GM12878 (cell line): ENCODE measurements at regions not wholly inside any gene's neighbourhood (a gene's known extent, or its start where the extent isn't known, plus 50 kb on each side); places are given as distances from the start of the nearest gene placed in this dataset.

Source experiments
- ATAC-seq: fragments of 200-7000 bp; cut with Tn5 transposase; 3 replicates; pipeline ENCODE4 v1.9.1; 2020; ENCODE audit warnings: mild to moderate bottlenecking, moderate library complexity
- BruUV-seq: library from RNA; stranded (reverse); fragments of 400-500 nt; replicated peaks from 2 replicates; lab custom pipeline; 2021; lab: Mats Ljungman, UMichigan
- CTCF ChIA-PET: fragments of 300-600 bp; sonication (Branson Sonifier 250); formaldehyde crosslinking; extraction: SDS; loops from one replicate; lab custom pipeline; 2021; ENCODE audit warnings: inconsistent platforms; lab: Yijun Ruan, JAX
- POLR2A ChIA-PET: fragments of 350-600 bp; formaldehyde crosslinking; extraction: SDS; loops from one replicate; lab custom pipeline; 2021; ENCODE audit warnings: inconsistent platforms; lab: Charles Lee
- RAD21 ChIA-PET: fragments of 300-600 bp; sonication (Branson Sonifier 250); formaldehyde crosslinking; loops from one replicate; lab custom pipeline; 2023; ENCODE audit warnings: antibody characterized with exemption; ENCODE audit not compliant: unreplicated experiment; lab: Charles Lee
- SMC1A ChIA-PET: fragments of 300-600 bp; sonication (Branson Sonifier 250); formaldehyde crosslinking; loops from one replicate; lab custom pipeline; 2023; ENCODE audit not compliant: unreplicated experiment, uncharacterized antibody; lab: Charles Lee
- DNase-seq: peaks from one replicate; pipeline ENCODE4 v3.0.0-alpha.2; 2011; ENCODE audit warnings: low read depth, low spot score
- FAIRE-seq: peaks from 3 replicates; lab custom pipeline; 2011; peaks lifted over from hg19 to GRCh38; lab: Jason Lieb, UNC
- H2AFZ ChIP-seq: 2 replicates; pipeline ENCODE4 v1.6.0; 2011; ENCODE audit warnings: low read depth, low read length, control low read depth; ENCODE audit not compliant: control insufficient read depth
- H3K27ac ChIP-seq: 2 replicates; pipeline ENCODE4 v1.5.1; 2011; ENCODE audit warnings: control low read depth; ENCODE audit not compliant: control insufficient read depth, insufficient read depth
- H3K27me3 ChIP-seq, 2 experiments: replicated peaks in 1 of 2; 2 replicates each; pipeline versions ENCODE4 v1.6.0 to v1.6.1; 2011; ENCODE audit warnings: low read length in 1 of 2; ENCODE audit not compliant: control insufficient read depth in 2 of 2, insufficient read depth in 2 of 2
- H3K36me3 ChIP-seq, 2 experiments: 2 replicates each; pipeline ENCODE4 v1.5.1; 2011; ENCODE audit warnings: low read length in 1 of 2; ENCODE audit not compliant: control insufficient read depth in 2 of 2, insufficient read depth in 2 of 2
- H3K4me1 ChIP-seq: 2 replicates; pipeline ENCODE4 v1.6.1; 2011; ENCODE audit warnings: mild to moderate bottlenecking, low read length, moderate library complexity, mixed read lengths; ENCODE audit not compliant: control insufficient read depth, insufficient read depth
- H3K4me2 ChIP-seq: 2 replicates; pipeline ENCODE4 v1.6.0; 2011; ENCODE audit warnings: control low read depth; ENCODE audit not compliant: control insufficient read depth, insufficient read depth
- H3K4me3 ChIP-seq: fragments of 200-600 bp; sonication (generic); 2 replicates; pipeline ENCODE4 v1.5.1; 2016
- H3K79me2 ChIP-seq: 2 replicates; pipeline ENCODE4 v1.6.0; 2011; ENCODE audit warnings: low read length; ENCODE audit not compliant: control insufficient read depth, insufficient read depth
- H3K9ac ChIP-seq: 2 replicates; pipeline ENCODE4 v1.8.0; 2011; ENCODE audit warnings: low read length, control low read depth, mixed read lengths; ENCODE audit not compliant: control insufficient read depth, insufficient read depth
- H3K9me3 ChIP-seq: replicated peaks from 3 replicates; pipeline ENCODE4 v1.5.1; 2011; ENCODE audit warnings: mild to moderate bottlenecking, low read length; ENCODE audit not compliant: control insufficient read depth, insufficient read depth
- H4K20me1 ChIP-seq: 2 replicates; pipeline ENCODE4 v1.6.0; 2011; ENCODE audit not compliant: control insufficient read depth, insufficient read depth
- ATF2 ChIP-seq: IDR thresholded peaks from 2 replicates; pipeline ENCODE4 v1.6.1; 2012; ENCODE audit warnings: low read length, inconsistent platforms
- CREB1 ChIP-seq: IDR thresholded peaks from 2 replicates; pipeline ENCODE4 v1.6.1; 2012; ENCODE audit warnings: low read depth, mild to moderate bottlenecking, inconsistent platforms
- E2F8 ChIP-seq: fragments of 450-650 bp; IDR thresholded peaks from 2 replicates; pipeline ENCODE4 v1.6.1; 2018; ENCODE audit warnings: mild to moderate bottlenecking, low read depth, moderate library complexity; ENCODE audit not compliant: partially characterized antibody
- ESRRA ChIP-seq: IDR thresholded peaks from 2 replicates; pipeline ENCODE4 v1.6.1; 2012; ENCODE audit warnings: mild to moderate bottlenecking, low read length, improper control_type of control experiment
- ETV6 ChIP-seq, 2 experiments: fragments of 450-650 bp in 1 of 2; IDR thresholded peaks in 1 of 2; conservative IDR thresholded peaks in 1 of 2; 2 replicates each; pipeline ENCODE4 v1.6.1; 2014; ENCODE audit warnings: antibody characterized with exemption in 1 of 2, borderline replicate concordance in 1 of 2, low read depth in 1 of 2, mild to moderate bottlenecking in 1 of 2, moderate library complexity in 1 of 2
- JUNB ChIP-seq: IDR thresholded peaks from 2 replicates; pipeline ENCODE4 v1.6.1; 2016; ENCODE audit warnings: antibody characterized with exemption, mild to moderate bottlenecking
- MLLT1 ChIP-seq: fragments of 450-650 bp; IDR thresholded peaks from 2 replicates; pipeline ENCODE4 v1.6.1; 2016; ENCODE audit warnings: mild to moderate bottlenecking
- MXI1 ChIP-seq: fragments of 150-350 bp; IDR thresholded peaks from 2 replicates; pipeline ENCODE4 v1.6.1; 2011; ENCODE audit warnings: low read depth, mild to moderate bottlenecking, inconsistent platforms, low read length, improper control_type of control experiment
- MYB ChIP-seq: fragments of 150-350 bp; IDR thresholded peaks from 2 replicates; pipeline ENCODE4 v1.6.1; 2014; ENCODE audit warnings: mild to moderate bottlenecking, low read depth, low read length, borderline replicate concordance
- POLR2AphosphoS2 ChIP-seq: IDR thresholded peaks from 2 replicates; pipeline ENCODE4 v1.6.1; 2011; ENCODE audit warnings: low read depth, mild to moderate bottlenecking, low read length, improper control_type of control experiment, moderate library complexity
- RFX5 ChIP-seq: IDR thresholded peaks from 2 replicates; pipeline ENCODE4 v1.6.1; 2011; ENCODE audit warnings: low read depth, low read length, improper control_type of control experiment
- SIN3A ChIP-seq: IDR thresholded peaks from 2 replicates; pipeline ENCODE4 v1.6.1; 2012; ENCODE audit warnings: low read depth, low read length, improper control_type of control experiment
- SPI1 ChIP-seq: IDR thresholded peaks from 2 replicates; pipeline ENCODE4 v1.6.1; 2011; ENCODE audit warnings: low read depth, mild to moderate bottlenecking, low read length, moderate library complexity, borderline replicate concordance; ENCODE audit not compliant: insufficient read depth
- USF2 ChIP-seq: IDR thresholded peaks from 2 replicates; pipeline ENCODE4 v1.6.1; 2011; ENCODE audit warnings: low read depth, low read length, improper control_type of control experiment, borderline replicate concordance
- YBX1 ChIP-seq: fragments of 450-650 bp; IDR thresholded peaks from 2 replicates; pipeline ENCODE4 v1.6.1; 2016; ENCODE audit warnings: antibody characterized with exemption
- YY1 ChIP-seq: IDR thresholded peaks from 2 replicates; pipeline ENCODE4 v1.6.1; 2011; ENCODE audit warnings: low read depth, mild to moderate bottlenecking, low read length
- WGBS: methylation state at CpG from one replicate; pipeline ENCODE4 v1.1.6; 2016; ENCODE audit warnings: low lambda C conversion rate; ENCODE audit not compliant: insufficient replicate concordance, insufficient coverage; ENCODE audit errors: missing lambda C conversion rate; 5-methylcytosine and 5-hydroxymethylcytosine counted together
- in situ Hi-C: fragments of 300-500 bp; cut with MboI; formaldehyde crosslinking; loops from 9 replicates; pipeline ENCODE4 v1.14.3; 2018; ENCODE audit warnings: mixed read lengths
- intact Hi-C: fragments of 100-400 bp; cut with micrococcal nuclease; formaldehyde crosslinking; loops from one replicate; pipeline ENCODE4 v1.14.2; 2022; ENCODE audit not compliant: unreplicated experiment

- Histone ChIP-seq H3K9ac (no peak overlapping the region), H2AFZ (no peak overlapping the region), H4K20me1 (no peaks in the 10 kb centered on the region), H3K4me1 (no peaks in the 10 kb centered on the region; the same call in 1 of the 2 replicates), H3K79me2 (no peaks in the 10 kb centered on the region), H3K27ac (no peak overlapping the region), H3K4me3 (no peak overlapping the region), H3K9me3 (no peaks in the 10 kb centered on the region), H3K27me3 (no peaks in the 10 kb centered on the region), H3K4me2 (no peak overlapping the region), H3K36me3 (no peaks in the 10 kb centered on the region)
- WGBS: 96% methylated on average over 3 of the region's 3 CpGs
- ChIA-PET CTCF (no interaction called here), RAD21 (no interaction called here), SMC1A (no interaction called here)
- FAIRE-seq (no peak), DNase-seq (no peak), ATAC-seq (no peak)
- intact Hi-C loops: loop anchor here (10.0 kb wide), 2 partner anchors 1052 to 1212 kb away; partner anchors contain the start of gene MEF2C
- in situ Hi-C loops: no loop called here
- TF ChIP-seq POLR2AphosphoS2 (no peak), E2F8 (no peak), CREB1 (no peak), SIN3A (no peak), YY1 (no peak), USF2 (no peak), ESRRA (no peak), SPI1 (no peak), ATF2 (no peak), MXI1 (no peak), JUNB (no peak), YBX1 (no peak), MYB (no peak), MLLT1 (no peak), RFX5 (no peak), ETV6 (conservative IDR thresholded peaks at IDR 0.05 in 1 of 2, IDR thresholded peaks at IDR 0.05 in 1 of 2; ENCODE audit: borderline replicate concordance in 1 of 2, low read depth in 1 of 2) (no peak)
- TF ChIP-seq, all 136 proteins: peak for 0
- no TSS peak for BruUV-seq
- POLR2A ChIA-PET: no interaction called here
Measured at GRCh38 chr5:89936576-89936975, 473.0 kb downstream of the CETN3 start.
